Progenitor cell of endocrine pancreas (in vitro differentiated cells): ENCODE measurements at regions not wholly inside any gene's neighbourhood (a gene's known extent, or its start where the extent isn't known, plus 50 kb on each side); places are given as distances from the start of the nearest gene placed in this dataset.

Source experiments
- DNase-seq: peaks from one replicate; pipeline ENCODE4 v3.0.0; 2021; ENCODE audit warnings: low spot score; ENCODE audit not compliant: unreplicated experiment
- H3K27ac Mint-ChIP-seq: 2 replicates; pipeline ENCODE4 v1.8.0; 2021; ENCODE audit warnings: mild to moderate bottlenecking, moderate library complexity, mixed read lengths
- H3K27me3 Mint-ChIP-seq: 2 replicates; pipeline ENCODE4 v1.8.0; 2021; ENCODE audit warnings: mixed read lengths
- H3K36me3 Mint-ChIP-seq: 2 replicates; pipeline ENCODE4 v1.8.0; 2022; ENCODE audit warnings: mixed read lengths; ENCODE audit not compliant: insufficient read depth
- H3K4me1 Mint-ChIP-seq: 2 replicates; pipeline ENCODE4 v1.8.0; 2021; ENCODE audit warnings: low read depth, mixed read lengths
- H3K4me3 Mint-ChIP-seq: 2 replicates; pipeline ENCODE4 v1.8.0; 2021; ENCODE audit warnings: low read depth, mild to moderate bottlenecking, moderate library complexity, mixed read lengths
- H3K9me3 Mint-ChIP-seq: 2 replicates; pipeline ENCODE4 v1.8.0; 2021; ENCODE audit warnings: low read depth, mixed read lengths
- CTCF ChIP-seq: fragments of 200-600 bp; sonication (generic); IDR thresholded peaks from one replicate; pipeline ENCODE4 v1.5.0; 2021; ENCODE audit warnings: antibody characterized with exemption, mild to moderate bottlenecking; ENCODE audit not compliant: unreplicated experiment

DNA sequence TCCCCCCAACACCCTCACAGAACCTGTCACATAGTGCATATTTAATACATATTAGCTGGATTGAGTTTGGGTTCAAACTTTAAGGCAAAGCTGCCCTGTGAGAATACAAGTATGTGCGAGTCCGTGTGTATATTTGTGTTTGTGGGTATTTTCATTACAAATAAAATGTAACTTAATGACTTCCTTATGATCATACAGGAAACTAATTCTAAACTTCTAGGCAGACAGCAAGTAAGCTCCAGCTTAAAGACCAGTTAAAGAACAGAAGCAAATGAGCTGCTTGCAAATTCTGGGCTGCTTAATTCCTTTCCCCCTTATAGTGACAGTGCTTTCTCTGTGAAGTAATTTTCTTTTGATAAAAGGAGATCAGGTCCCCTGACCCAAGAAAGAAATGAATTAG, 437.6 kb downstream of the TTLL7 start:
- no peaks in the 10 kb centered on the region for H3K36me3 Mint-ChIP-seq

DNA sequence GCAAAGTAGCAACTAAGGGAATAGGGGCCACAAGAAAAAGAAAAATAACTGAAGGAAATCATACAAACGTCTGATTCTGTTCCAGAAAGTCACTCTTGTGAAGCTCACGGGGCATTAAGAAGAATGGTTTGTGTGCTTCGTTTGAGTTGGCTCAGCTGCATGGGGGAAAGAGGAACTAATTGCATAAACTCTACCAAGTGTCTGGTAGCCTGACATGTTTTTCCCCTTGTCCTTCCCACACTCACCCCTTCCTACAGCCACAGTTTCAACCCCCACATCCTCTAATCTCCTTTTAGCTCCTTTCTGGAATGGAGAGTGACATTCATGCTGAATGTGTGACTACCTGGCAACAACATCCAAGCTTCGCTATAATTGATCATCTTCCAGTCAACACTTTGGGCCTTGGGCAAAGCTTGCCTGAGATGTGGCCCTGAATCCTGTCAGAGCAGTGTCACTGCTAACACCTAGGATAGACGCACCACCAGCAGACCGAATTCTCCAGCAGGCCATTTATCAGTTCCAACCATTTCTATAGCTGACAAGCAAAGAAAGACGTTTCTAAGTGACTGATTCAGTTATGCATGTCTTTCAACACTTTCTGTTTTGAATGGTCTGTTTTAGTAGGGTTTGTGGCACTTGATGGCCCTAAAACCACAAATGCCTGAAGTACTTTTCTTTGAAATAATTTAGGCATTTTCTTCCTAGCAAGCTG, 439.6 kb downstream of the TTLL7 start:
- Mint-ChIP-seq H3K9me3 (no peaks in the 10 kb centered on the region), H3K27ac (no peak overlapping the region), H3K36me3 (no peaks in the 10 kb centered on the region), H3K4me1 (peaks cover 2% of the 10 kb centered on the region), H3K4me3 (no peak overlapping the region), H3K27me3 (peaks cover 5% of the 10 kb centered on the region)
- TF ChIP-seq CTCF = no peak
- no peak for DNase-seq

More for the DNA sequence above, 437.6 kb downstream of the TTLL7 start:
- Mint-ChIP-seq H3K27me3 (peaks cover 5% of the 10 kb centered on the region), H3K27ac (no peak overlapping the region), H3K4me1 (peaks cover 2% of the 10 kb centered on the region), H3K9me3 (no peaks in the 10 kb centered on the region), H3K4me3 (no peak overlapping the region)
- TF ChIP-seq CTCF = no peak
- DNase-seq = no peak

- TF ChIP-seq CTCF = no peak
- no peak overlapping the region for H3K27ac Mint-ChIP-seq
- H3K4me1 Mint-ChIP-seq = peaks cover 2% of the 10 kb centered on the region
- peaks cover 7% of the 10 kb centered on the region for H3K27me3 Mint-ChIP-seq
- H3K9me3 Mint-ChIP-seq = no peaks in the 10 kb centered on the region
- no peaks in the 10 kb centered on the region for H3K36me3 Mint-ChIP-seq
- H3K4me3 Mint-ChIP-seq = no peak overlapping the region
- no peak for DNase-seq
These were observed 443.1 kb downstream of the TTLL7 start for GRCh38 chr1:83555871-83556270.

DNA sequence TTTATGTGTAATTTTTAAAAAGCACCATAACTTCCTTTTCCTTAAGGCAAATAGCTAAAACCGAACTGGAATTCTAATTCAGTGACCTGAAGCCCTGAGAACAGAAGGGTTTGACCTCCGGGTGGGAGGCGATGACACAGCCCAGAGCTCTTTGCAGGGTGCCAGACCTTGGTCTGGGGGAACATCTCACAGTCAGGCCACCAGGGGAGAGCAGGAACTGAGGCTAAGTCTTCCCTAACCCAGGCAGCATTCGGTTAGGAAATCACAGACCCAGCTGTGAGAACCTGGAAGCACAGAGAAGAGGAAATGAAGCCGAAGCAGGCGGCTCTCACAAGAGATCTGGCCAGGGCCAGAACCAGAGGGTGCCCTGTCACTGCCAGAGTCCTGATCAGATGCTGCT, 444.8 kb downstream of the TTLL7 start:
- Mint-ChIP-seq H3K4me3 (no peak overlapping the region), H3K36me3 (no peaks in the 10 kb centered on the region)
- no peak for DNase-seq

DNA sequence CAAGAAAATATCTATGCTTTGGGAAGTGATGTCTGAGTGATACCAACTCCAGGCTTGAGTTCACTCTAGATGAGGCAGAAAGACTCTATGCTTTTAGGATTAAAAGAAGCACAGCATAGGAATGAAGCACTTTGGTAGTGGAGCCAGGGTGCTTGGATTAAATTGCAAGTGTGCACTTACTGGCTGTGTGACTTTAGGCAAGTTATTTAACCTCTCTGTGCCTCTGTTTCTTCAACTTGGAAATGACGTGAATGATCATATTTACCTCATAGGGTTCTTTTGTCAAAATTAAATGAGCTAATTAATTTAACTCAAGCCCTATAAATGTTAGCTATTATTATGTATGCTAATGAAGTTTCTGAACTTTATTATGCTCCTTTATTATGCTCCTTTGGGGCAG, 446.1 kb downstream of the TTLL7 start:
- no peaks in the 10 kb centered on the region for H3K9me3 Mint-ChIP-seq
- TF ChIP-seq CTCF = no peak
- no peak overlapping the region for H3K4me3 Mint-ChIP-seq
- peaks cover 4% of the 10 kb centered on the region for H3K27me3 Mint-ChIP-seq
- H3K27ac Mint-ChIP-seq = no peak overlapping the region
- no peaks in the 10 kb centered on the region for H3K4me1 Mint-ChIP-seq
- H3K36me3 Mint-ChIP-seq = no peaks in the 10 kb centered on the region
- no peak for DNase-seq

More for the DNA sequence above, 444.8 kb downstream of the TTLL7 start:
- Mint-ChIP-seq H3K9me3 (no peaks in the 10 kb centered on the region), H3K27me3 (peaks cover 9% of the 10 kb centered on the region), H3K27ac (no peak overlapping the region), H3K4me1 (no peaks in the 10 kb centered on the region)
- no peak for TF ChIP-seq CTCF
